SK-N-MC (cell line): ENCODE measurements at regions not wholly inside any gene's neighbourhood (a gene's known extent, or its start where the extent isn't known, plus 50 kb on each side); places are given as distances from the start of the nearest gene placed in this dataset.
"Not testable (repeated sequence)": the region's sequence is repeated elsewhere in the genome, so short reads cannot be mapped to it uniquely, and the experiment has no call there.

Source experiments
- DNase-seq: peaks from one replicate; pipeline ENCODE4 v3.0.0-alpha.2; 2011; ENCODE audit warnings: low read depth, low spot score
- H3K27ac ChIP-seq: fragments of 200-600 bp; sonication (generic); 2 replicates; pipeline ENCODE4 v1.5.1; 2016; ENCODE audit warnings: mixed run types
- H3K36me3 ChIP-seq: fragments of 200-600 bp; sonication (generic); 2 replicates; pipeline ENCODE4 v1.6.1; 2017; ENCODE audit warnings: antibody characterized with exemption, low read length, mixed read lengths; ENCODE audit not compliant: insufficient read depth
- H3K4me3 ChIP-seq: fragments of 200-600 bp; sonication (generic); 2 replicates; pipeline ENCODE4 v1.5.1; 2016
- H3K9ac ChIP-seq: fragments of 200-600 bp; sonication (generic); 2 replicates; pipeline ENCODE4 v1.8.0; 2017; ENCODE audit warnings: mixed run types, mixed read lengths; ENCODE audit not compliant: insufficient read length
- H3K9me3 ChIP-seq: fragments of 200-600 bp; sonication (generic); 2 replicates; pipeline ENCODE4 v1.6.1; 2017; ENCODE audit warnings: low read depth, mild to moderate bottlenecking, antibody characterized with exemption, low read length, moderate library complexity, mixed read lengths
- EZH2 ChIP-seq: fragments of 200-600 bp; sonication (generic); IDR thresholded peaks from one replicate; pipeline ENCODE4 v1.6.1; 2017; ENCODE audit warnings: antibody characterized with exemption
- FOXP2 ChIP-seq: optimal IDR thresholded peaks from 2 replicates; pipeline ENCODE3; 2011; ENCODE audit warnings: mild to moderate bottlenecking, moderate library complexity; ENCODE audit not compliant: insufficient read depth; ENCODE audit errors: extremely low read length, control extremely low read depth
- POLR2AphosphoS5 ChIP-seq: IDR thresholded peaks from 2 replicates; pipeline ENCODE4 v1.6.1; 2012; ENCODE audit warnings: mild to moderate bottlenecking, low read depth, low read length, borderline replicate concordance

- H3K27ac ChIP-seq: no peak overlapping the region
- no peaks in the 10 kb centered on the region for H3K9me3 ChIP-seq
- no peak for TF ChIP-seq FOXP2
- no peak for TF ChIP-seq POLR2AphosphoS5
- no peak for TF ChIP-seq EZH2
- H3K9ac ChIP-seq: no peak overlapping the region
- no peak for DNase-seq
- no peak overlapping the region for H3K4me3 ChIP-seq
- no peaks in the 10 kb centered on the region for H3K36me3 ChIP-seq
Measured at GRCh38 chrX:26586570-26586969, 370.6 kb downstream of the MAGEB5 start.

- H3K9me3 ChIP-seq: no peaks in the 10 kb centered on the region
- no peaks in the 10 kb centered on the region for H3K36me3 ChIP-seq
- no peak for TF ChIP-seq POLR2AphosphoS5
- no peak for TF ChIP-seq EZH2
- TF ChIP-seq FOXP2: no peak
- no peak overlapping the region for H3K4me3 ChIP-seq
- no peak overlapping the region for H3K27ac ChIP-seq
- H3K9ac ChIP-seq: no peak overlapping the region
- no peak for DNase-seq
Measured at GRCh38 chrX:26581091-26581490, 365.1 kb downstream of the MAGEB5 start.

GRCh38 chrX:26580021-26580420, 364.1 kb downstream of the MAGEB5 start:
- H3K27ac ChIP-seq: no peak overlapping the region
- no peak for TF ChIP-seq EZH2
- TF ChIP-seq POLR2AphosphoS5: no peak
- TF ChIP-seq FOXP2: no peak
- no peaks in the 10 kb centered on the region for H3K9me3 ChIP-seq
- no peak for DNase-seq
- H3K36me3 ChIP-seq: no peaks in the 10 kb centered on the region
- no peak overlapping the region for H3K9ac ChIP-seq
- no peak overlapping the region for H3K4me3 ChIP-seq

GRCh38 chrX:26574234-26574633, 358.3 kb downstream of the MAGEB5 start:
- Histone ChIP-seq H3K36me3 (no peaks in the 10 kb centered on the region), H3K27ac (no peak overlapping the region), H3K9me3 (no peaks in the 10 kb centered on the region), H3K4me3 (no peak overlapping the region), H3K9ac (no peak overlapping the region)
- TF ChIP-seq FOXP2: no peak
- no peak for TF ChIP-seq POLR2AphosphoS5
- no peak for TF ChIP-seq EZH2
- no peak for DNase-seq

DNA sequence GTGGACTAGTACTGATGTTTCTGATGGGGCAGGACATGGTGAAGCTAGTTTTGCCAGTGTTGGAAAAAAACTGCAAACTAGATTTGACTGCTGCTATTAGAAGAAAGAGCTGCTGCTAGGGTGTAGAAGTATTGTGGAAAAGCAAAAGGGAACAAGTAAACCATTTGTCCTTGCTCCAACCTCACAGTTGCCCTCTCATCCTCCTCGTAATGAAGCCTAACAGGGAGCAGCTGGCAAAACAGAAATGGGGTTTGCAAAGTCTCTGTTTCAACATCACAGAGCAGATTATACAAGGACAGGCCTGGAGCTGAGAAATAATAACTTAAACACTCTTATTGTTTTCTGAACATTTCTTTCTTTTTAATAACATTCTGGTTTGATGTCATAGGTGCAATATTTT, 346.2 kb downstream of the MAGEB5 start:
- no peak for TF ChIP-seq FOXP2
- TF ChIP-seq POLR2AphosphoS5: no peak
- no peak for TF ChIP-seq EZH2
- no peaks in the 10 kb centered on the region for H3K36me3 ChIP-seq
- H3K9ac ChIP-seq: no peak overlapping the region
- no peak overlapping the region for H3K27ac ChIP-seq
- no peaks in the 10 kb centered on the region for H3K9me3 ChIP-seq
- no peak overlapping the region for H3K4me3 ChIP-seq
- no peak for DNase-seq

GRCh38 chrX:26559855-26560254, 343.9 kb downstream of the MAGEB5 start:
- H3K4me3 ChIP-seq: no peak overlapping the region
- no peak overlapping the region for H3K9ac ChIP-seq
- H3K27ac ChIP-seq: no peak overlapping the region
- TF ChIP-seq FOXP2 (no peak), EZH2 (no peak), POLR2AphosphoS5 (no peak)
- no peak for DNase-seq
- H3K36me3 ChIP-seq: no peaks in the 10 kb centered on the region
- H3K9me3 ChIP-seq: no peaks in the 10 kb centered on the region

GRCh38 chrX:26558719-26559386, 342.9 kb downstream of the MAGEB5 start:
- no peak for TF ChIP-seq FOXP2
- TF ChIP-seq EZH2: no peak
- TF ChIP-seq POLR2AphosphoS5: no peak
- Histone ChIP-seq H3K36me3 (no peaks in the 10 kb centered on the region), H3K27ac (no peak overlapping the region), H3K9ac (no peak overlapping the region), H3K9me3 (no peaks in the 10 kb centered on the region), H3K4me3 (no peak overlapping the region)
- no peak for DNase-seq

DNA sequence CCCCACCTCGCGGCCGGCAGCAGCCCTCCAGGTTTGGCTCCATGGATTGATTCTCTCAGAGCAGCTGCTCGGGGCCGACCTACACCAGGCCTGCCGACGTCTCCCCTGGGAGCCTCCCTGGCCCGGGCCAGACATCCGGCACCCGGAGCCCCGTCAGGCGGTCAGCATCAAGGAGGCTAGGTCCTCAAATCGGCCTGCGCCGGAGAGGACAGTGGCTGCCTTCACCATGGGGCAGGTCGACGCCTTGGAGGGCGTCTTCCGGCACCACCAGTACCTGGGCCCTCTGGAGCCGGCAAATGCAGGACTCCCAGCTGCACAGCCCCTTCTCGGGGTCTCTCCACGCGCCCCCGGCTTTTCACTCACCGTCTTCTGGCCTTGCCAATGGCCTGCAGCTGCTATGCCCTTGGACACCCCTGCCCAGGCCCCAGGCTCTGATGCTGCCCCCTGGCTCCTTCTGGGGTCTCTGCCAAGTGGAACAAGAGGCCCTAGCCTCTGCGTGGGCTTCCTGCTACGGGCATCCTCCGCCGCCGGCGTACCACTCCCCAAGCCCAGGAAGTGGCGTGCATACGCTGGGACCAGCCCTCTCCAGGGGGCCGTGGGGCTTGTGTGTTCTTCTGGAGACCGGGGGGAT, 341.8 kb downstream of the MAGEB5 start:
- Histone ChIP-seq H3K27ac (no peak overlapping the region), H3K4me3 (no peak overlapping the region), H3K9me3 (no peaks in the 10 kb centered on the region), H3K36me3 (no peaks in the 10 kb centered on the region), H3K9ac (no peak overlapping the region)
- DNase-seq: no peak
- TF ChIP-seq FOXP2: no peak

DNA sequence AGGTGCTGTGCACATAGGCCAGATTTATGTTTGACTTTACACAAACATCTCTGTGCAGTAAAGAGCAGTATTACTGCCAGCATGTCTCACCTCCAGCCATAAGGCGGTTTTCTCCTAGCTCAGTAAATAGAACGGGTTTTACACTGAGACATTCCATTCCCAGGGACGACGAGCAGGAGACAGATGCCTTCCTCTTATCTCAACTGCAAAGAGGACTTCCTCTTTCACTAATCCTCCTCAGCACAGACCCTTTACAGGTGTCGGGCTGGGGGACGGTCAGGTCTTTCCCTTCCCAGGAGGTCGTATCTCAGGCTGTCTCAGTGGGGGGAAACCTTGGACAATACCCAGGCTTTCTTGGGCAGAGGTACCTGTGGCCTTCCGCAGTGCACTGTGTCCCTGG, 309.8 kb downstream of the MAGEB5 start:
- not testable (repeated sequence) for H3K27ac ChIP-seq, H3K4me3 ChIP-seq, DNase-seq, H3K9me3 ChIP-seq, H3K9ac ChIP-seq, H3K36me3 ChIP-seq
